Upper lobe of left lung (tissue), 6 donors: ENCODE measurements at regions not wholly inside any gene's neighbourhood (a gene's known extent, or its start where the extent isn't known, plus 50 kb on each side); places are given as distances from the start of the nearest gene placed in this dataset.

ENCODE experiments used
- ATAC-seq, 2 donors: fragments of 200-7000 bp; cut with Tn5 transposase; one replicate each; pipeline ENCODE4 v1.9.1; 2022; ENCODE audit warnings: mild to moderate bottlenecking in 2 of 2, moderate library complexity in 2 of 2; ENCODE audit not compliant: low FRiP score in 2 of 2
- DNase-seq, 2 donors: peaks; one replicate each; pipeline ENCODE4 v3.0.0-alpha.2; 2019 to 2020
- H3K27ac ChIP-seq, 4 donors: fragments of 200-600 bp; sonication (generic); one replicate each; pipeline ENCODE4 v1.5.1; 2016 to 2019
- H3K27me3 ChIP-seq, 4 donors: fragments of 200-600 bp; sonication (generic); one replicate each; pipeline ENCODE4 v1.5.1; 2017 to 2019
- H3K36me3 ChIP-seq, 4 donors: fragments of 200-600 bp; sonication (generic); one replicate each; pipeline ENCODE4 v1.5.1; 2016 to 2019
- H3K4me1 ChIP-seq, 4 donors: fragments of 200-600 bp; sonication (generic); one replicate each; pipeline ENCODE4 v1.5.1; 2018 to 2019
- H3K4me3 ChIP-seq, 4 donors: fragments of 200-600 bp; sonication (generic); one replicate each; pipeline ENCODE4 v1.5.1; 2017 to 2019; ENCODE audit warnings: mild to moderate bottlenecking in 2 of 4, moderate library complexity in 1 of 4
- H3K9me3 ChIP-seq, 4 donors: fragments of 200-600 bp; sonication (generic); one replicate each; pipeline ENCODE4 v1.5.1; 2018 to 2019
- EP300 ChIP-seq, 4 donors: sonication (generic); formaldehyde crosslinking; IDR thresholded peaks; one replicate each; pipeline ENCODE4 v1.5.1; 2017; ENCODE audit warnings: antibody characterized with exemption in 4 of 4, control low read depth in 2 of 4
- POLR2A ChIP-seq, 4 donors: fragments of 450-650 bp; IDR thresholded peaks; one replicate each; pipeline ENCODE4 v1.5.1; 2016 to 2017; ENCODE audit warnings: antibody characterized with exemption in 4 of 4, mild to moderate bottlenecking in 2 of 4
- POLR2AphosphoS5 ChIP-seq, 2 donors: sonication (generic); formaldehyde crosslinking; IDR thresholded peaks; one replicate each; pipeline ENCODE4 v1.5.1; 2017; ENCODE audit warnings: antibody characterized with exemption in 2 of 2
- WGBS, 2 donors: methylation state at CpG; one replicate each; pipeline ENCODE4 v1.1.5; 2017 to 2018; 5-methylcytosine and 5-hydroxymethylcytosine counted together
- TF ChIP-seq, protein P1 (sequence below), 6 experiments: fragments of 450-650 bp in 4 of 6; fragments of 200-600 bp in 2 of 6; sonication (generic) in 2 of 6; IDR thresholded peaks; one replicate each; pipeline ENCODE4 v1.5.1; 2016 to 2019; ENCODE audit warnings: antibody characterized with exemption in 6 of 6
- donor health status: DM: no; HTN: no; CAD: no; lungs with moderate emphysema.
- donor health status: DM: no; HTN: yes; CAD: no; lungs with severe emphysema.

DNA sequence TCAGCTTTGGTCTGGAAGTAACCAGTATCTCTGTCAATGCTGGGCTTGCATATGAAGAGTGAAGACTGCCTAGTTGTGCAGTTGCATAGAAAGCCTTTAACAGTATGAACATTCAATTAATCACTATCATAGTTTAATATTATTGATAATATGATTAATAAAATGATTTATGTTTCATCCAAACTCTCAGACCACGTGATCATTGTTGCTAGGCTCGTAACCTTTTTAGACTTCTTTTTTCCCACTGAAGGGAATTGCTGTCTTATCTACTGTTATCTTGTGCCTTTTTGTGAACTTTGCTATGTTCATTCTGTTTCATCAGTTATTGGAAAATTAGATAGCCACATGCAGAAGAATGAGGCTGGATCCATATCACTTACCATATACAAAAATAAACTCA is 536.4 kb upstream of the NOVA1 start:
- no peaks in the 10 kb centered on the region for H3K36me3 ChIP-seq
- no peaks in the 10 kb centered on the region for H3K27me3 ChIP-seq
- H3K9me3 ChIP-seq = no peaks in the 10 kb centered on the region
- H3K4me1 ChIP-seq = no peaks in the 10 kb centered on the region
- ATAC-seq = no peak
- TF ChIP-seq, protein P1, sequence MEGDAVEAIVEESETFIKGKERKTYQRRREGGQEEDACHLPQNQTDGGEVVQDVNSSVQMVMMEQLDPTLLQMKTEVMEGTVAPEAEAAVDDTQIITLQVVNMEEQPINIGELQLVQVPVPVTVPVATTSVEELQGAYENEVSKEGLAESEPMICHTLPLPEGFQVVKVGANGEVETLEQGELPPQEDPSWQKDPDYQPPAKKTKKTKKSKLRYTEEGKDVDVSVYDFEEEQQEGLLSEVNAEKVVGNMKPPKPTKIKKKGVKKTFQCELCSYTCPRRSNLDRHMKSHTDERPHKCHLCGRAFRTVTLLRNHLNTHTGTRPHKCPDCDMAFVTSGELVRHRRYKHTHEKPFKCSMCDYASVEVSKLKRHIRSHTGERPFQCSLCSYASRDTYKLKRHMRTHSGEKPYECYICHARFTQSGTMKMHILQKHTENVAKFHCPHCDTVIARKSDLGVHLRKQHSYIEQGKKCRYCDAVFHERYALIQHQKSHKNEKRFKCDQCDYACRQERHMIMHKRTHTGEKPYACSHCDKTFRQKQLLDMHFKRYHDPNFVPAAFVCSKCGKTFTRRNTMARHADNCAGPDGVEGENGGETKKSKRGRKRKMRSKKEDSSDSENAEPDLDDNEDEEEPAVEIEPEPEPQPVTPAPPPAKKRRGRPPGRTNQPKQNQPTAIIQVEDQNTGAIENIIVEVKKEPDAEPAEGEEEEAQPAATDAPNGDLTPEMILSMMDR (IDR thresholded peaks at IDR 0.05) = no peak
- TF ChIP-seq POLR2A (IDR thresholded peaks at IDR 0.05) (no peak), EP300 (IDR thresholded peaks at IDR 0.05) (no peak), POLR2AphosphoS5 (IDR thresholded peaks at IDR 0.05) (no peak)
- no peak overlapping the region for H3K4me3 ChIP-seq
- no peak for DNase-seq
- 66 to 87% methylated on average over 2 of the region's 2 CpGs for WGBS, 2 donors
- H3K27ac ChIP-seq = no peak overlapping the region

DNA sequence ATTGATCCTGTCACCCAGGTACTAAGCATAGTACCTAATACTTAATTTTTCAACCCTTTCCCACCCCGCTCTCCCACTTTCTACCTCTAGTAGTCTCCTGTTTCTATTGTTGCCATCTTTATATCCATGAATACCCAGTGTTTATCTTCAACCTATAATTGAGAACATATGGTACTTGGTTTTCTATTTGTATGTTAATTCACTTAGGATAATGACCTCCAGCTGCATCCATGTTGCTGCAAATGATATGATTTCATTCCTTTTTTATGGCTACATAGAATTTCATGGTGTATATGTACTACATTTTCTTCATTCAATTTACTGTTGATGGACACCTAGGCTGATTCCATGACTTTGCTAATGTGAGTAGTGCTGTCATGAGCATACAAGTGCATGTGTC is 547.3 kb upstream of the NOVA1 start:
- H3K27me3 ChIP-seq = no peaks in the 10 kb centered on the region
- H3K4me1 ChIP-seq = no peaks in the 10 kb centered on the region
- H3K36me3 ChIP-seq = no peaks in the 10 kb centered on the region
- WGBS, 2 donors = 86 to 94% methylated on average over 1 of the region's 1 CpG
- no peaks in the 10 kb centered on the region for H3K9me3 ChIP-seq
- no peak overlapping the region for H3K27ac ChIP-seq
- DNase-seq = no peak
- TF ChIP-seq, protein P1 (IDR thresholded peaks at IDR 0.05) = no peak
- TF ChIP-seq POLR2AphosphoS5 (IDR thresholded peaks at IDR 0.05) = no peak
- no peak for TF ChIP-seq POLR2A (IDR thresholded peaks at IDR 0.05)
- TF ChIP-seq EP300 (IDR thresholded peaks at IDR 0.05) = no peak
- no peak for ATAC-seq
- no peak overlapping the region for H3K4me3 ChIP-seq

DNA sequence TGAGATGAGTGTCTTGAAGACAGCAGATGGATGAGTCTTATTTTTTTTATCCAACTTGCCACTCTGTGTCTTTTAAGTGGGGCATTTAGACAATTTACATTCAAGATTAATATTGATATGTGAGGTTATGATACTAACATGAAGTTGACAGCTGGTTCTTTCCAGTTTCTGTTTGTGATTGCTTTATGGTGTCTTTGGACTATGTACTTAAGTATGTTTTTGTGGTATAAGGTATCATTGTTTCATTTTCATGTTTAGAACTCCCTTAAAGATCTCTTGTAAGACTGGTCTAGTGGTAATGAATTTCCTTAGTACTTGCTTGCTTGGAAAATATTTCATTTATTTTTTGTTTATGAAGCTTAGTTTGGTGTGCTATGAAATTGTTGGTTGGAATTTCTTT is 550.3 kb upstream of the NOVA1 start:
- H3K36me3 ChIP-seq = no peaks in the 10 kb centered on the region
- ATAC-seq = no peak
- H3K4me1 ChIP-seq = no peaks in the 10 kb centered on the region
- DNase-seq = no peak
- no peak overlapping the region for H3K27ac ChIP-seq
- H3K4me3 ChIP-seq = no peak overlapping the region
- H3K27me3 ChIP-seq = no peaks in the 10 kb centered on the region
- peaks cover 0 to 7% (median 0%) of the 10 kb centered on the region in 4 donors for H3K9me3 ChIP-seq
- TF ChIP-seq POLR2AphosphoS5 (IDR thresholded peaks at IDR 0.05) (no peak), EP300 (IDR thresholded peaks at IDR 0.05) (no peak), POLR2A (IDR thresholded peaks at IDR 0.05) (no peak)
- TF ChIP-seq, protein P1 (IDR thresholded peaks at IDR 0.05) = no peak

DNA sequence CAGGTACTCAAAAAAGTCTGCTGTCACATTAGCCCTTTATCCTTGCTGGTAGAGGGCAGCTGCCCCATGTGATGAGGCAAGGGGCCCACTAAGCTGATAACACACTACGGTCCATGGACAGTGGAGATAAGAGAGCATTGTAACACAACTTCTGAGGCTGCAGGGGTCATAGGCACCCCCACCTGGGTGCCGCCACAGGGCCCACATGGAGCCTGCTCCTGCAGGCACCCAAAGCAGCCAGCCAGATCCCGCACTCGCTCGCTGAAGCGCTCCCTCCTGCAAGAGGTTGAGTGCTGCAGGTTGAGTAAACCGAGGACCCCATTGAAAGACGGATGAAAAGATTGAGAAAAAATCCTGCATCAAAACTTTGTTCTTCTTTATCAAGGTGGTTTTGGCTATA is 566.3 kb upstream of the NOVA1 start:
- Histone ChIP-seq H3K9me3 (no peaks in the 10 kb centered on the region), H3K4me1 (no peaks in the 10 kb centered on the region), H3K36me3 (no peaks in the 10 kb centered on the region), H3K4me3 (no peak overlapping the region), H3K27me3 (no peaks in the 10 kb centered on the region), H3K27ac (no peak overlapping the region)
- DNase-seq (peak in 1 of 2 donors; percentile 48), ATAC-seq (no peak)
- TF ChIP-seq, protein P1 (IDR thresholded peaks at IDR 0.05) = no peak
- TF ChIP-seq POLR2A (IDR thresholded peaks at IDR 0.05) (no peak), POLR2AphosphoS5 (IDR thresholded peaks at IDR 0.05) (no peak), EP300 (IDR thresholded peaks at IDR 0.05) (no peak)
- 88 to 95% methylated on average over 8 of the region's 8 CpGs for WGBS, 2 donors

DNA sequence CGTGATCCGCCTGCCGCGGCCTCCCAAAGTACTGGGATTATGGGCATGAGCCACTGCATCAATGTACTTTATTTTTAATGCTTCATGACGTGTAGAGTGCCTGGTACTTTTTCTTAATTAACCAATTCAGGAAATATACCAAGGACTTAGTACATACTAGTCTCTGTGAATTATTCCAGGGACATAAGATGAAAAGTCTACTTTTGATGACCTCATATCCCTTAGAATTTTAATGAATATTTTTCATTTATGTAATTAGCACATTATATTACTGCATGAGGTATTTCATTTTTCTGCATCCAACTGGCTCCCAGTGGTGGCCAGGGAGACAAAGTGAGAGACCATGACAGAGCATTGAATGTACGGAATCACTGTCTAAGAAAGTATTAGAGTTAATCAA is 577.7 kb upstream of the NOVA1 start:
- H3K27ac ChIP-seq = no peak overlapping the region
- H3K36me3 ChIP-seq = no peaks in the 10 kb centered on the region
- no peak overlapping the region for H3K4me3 ChIP-seq
- no peak for ATAC-seq
- no peaks in the 10 kb centered on the region for H3K27me3 ChIP-seq
- no peaks in the 10 kb centered on the region for H3K9me3 ChIP-seq
- 82 to 90% methylated on average over 6 of the region's 6 CpGs for WGBS, 2 donors
- H3K4me1 ChIP-seq = no peaks in the 10 kb centered on the region
- no peak for DNase-seq
- TF ChIP-seq, protein P1 (IDR thresholded peaks at IDR 0.05) = no peak
- TF ChIP-seq POLR2A (IDR thresholded peaks at IDR 0.05) (no peak), EP300 (IDR thresholded peaks at IDR 0.05) (no peak), POLR2AphosphoS5 (IDR thresholded peaks at IDR 0.05) (no peak)
